HG03025 (cell line): ENCODE measurements at regions not wholly inside any gene's neighbourhood (a gene's known extent, or its start where the extent isn't known, plus 50 kb on each side); places are given as distances from the start of the nearest gene placed in this dataset.
"Not testable (repeated sequence)": the region's sequence is repeated elsewhere in the genome, so short reads cannot be mapped to it uniquely, and the experiment has no call there.

ENCODE experiments used
- ATAC-seq: cut with Tn5 transposase; IDR thresholded peaks from one replicate; pipeline ENCODE4 v1.9.1; 2021; ENCODE audit warnings: mild to moderate bottlenecking, moderate library complexity; ENCODE audit not compliant: unreplicated experiment, low FRiP score

GRCh38 chr6:156262014-156262413, 515.2 kb upstream of the ARID1B start:
- no peak for ATAC-seq

- ATAC-seq = no peak
These were observed 516.4 kb upstream of the ARID1B start for GRCh38 chr6:156260815-156261214.

GRCh38 chr6:156258981-156259380, 518.2 kb upstream of the ARID1B start:
- no peak for ATAC-seq

- no peak for ATAC-seq
These were observed 521.0 kb upstream of the ARID1B start for GRCh38 chr6:156256161-156256560.

GRCh38 chr6:156254240-156254639, 522.9 kb upstream of the ARID1B start:
- no peak for ATAC-seq

- no peak for ATAC-seq
These were observed 526.6 kb upstream of the ARID1B start for GRCh38 chr6:156250593-156250992.

GRCh38 chr6:156242206-156242605, 535.0 kb upstream of the ARID1B start:
- ATAC-seq = no peak

GRCh38 chr6:156231026-156231765, 546.0 kb upstream of the ARID1B start:
- no peak for ATAC-seq

- no peak for ATAC-seq
These were observed 557.2 kb upstream of the ARID1B start for GRCh38 chr6:156219973-156220372.

GRCh38 chr6:156205678-156206077, 571.5 kb upstream of the ARID1B start:
- ATAC-seq = no peak

GRCh38 chr6:156199182-156199581, 578.0 kb upstream of the ARID1B start:
- ATAC-seq = no peak

- ATAC-seq = no peak
These were observed 579.7 kb upstream of the ARID1B start for GRCh38 chr6:156197513-156197912.

GRCh38 chr6:156194981-156195380, 582.2 kb upstream of the ARID1B start:
- ATAC-seq = no peak

- no peak for ATAC-seq
These were observed 583.8 kb upstream of the ARID1B start for GRCh38 chr6:156193381-156193780.

- no peak for ATAC-seq
These were observed 585.3 kb upstream of the ARID1B start for GRCh38 chr6:156191895-156192294.

- not testable (repeated sequence) for ATAC-seq
These were observed 585.8 kb upstream of the ARID1B start for GRCh38 chr6:156191390-156191789.

GRCh38 chr6:156190270-156190669, 586.9 kb upstream of the ARID1B start:
- no peak for ATAC-seq

- no peak for ATAC-seq
These were observed 587.5 kb upstream of the ARID1B start for GRCh38 chr6:156189714-156190113.

- ATAC-seq = no peak
These were observed 588.0 kb upstream of the ARID1B start for GRCh38 chr6:156189195-156189594.

GRCh38 chr6:156185113-156185512, 592.1 kb upstream of the ARID1B start:
- no peak for ATAC-seq

- no peak for ATAC-seq
These were observed 593.5 kb upstream of the ARID1B start for GRCh38 chr6:156183678-156184077.

GRCh38 chr6:156182356-156182755, 594.8 kb upstream of the ARID1B start:
- no peak for ATAC-seq

GRCh38 chr6:156181506-156181905, 595.7 kb upstream of the ARID1B start:
- ATAC-seq = no peak
